ENCODE measurements at regions not wholly inside any gene's neighbourhood (a gene's known extent, or its start where the extent isn't known, plus 50 kb on each side); places are given as distances from the start of the nearest gene placed in this dataset.

- peak overlapping the region; percentile 42 for H2AFZ ChIP-seq (ENCODE audit: low read length, unreplicated experiment)
- no peak overlapping the region; the same call in 1 of the 2 replicates for H3K27ac ChIP-seq (ENCODE audit: low read depth, low read length)
These were observed 243.8 kb upstream of the PEX5L start for GRCh38 chr3:180280555-180280954.

DNA sequence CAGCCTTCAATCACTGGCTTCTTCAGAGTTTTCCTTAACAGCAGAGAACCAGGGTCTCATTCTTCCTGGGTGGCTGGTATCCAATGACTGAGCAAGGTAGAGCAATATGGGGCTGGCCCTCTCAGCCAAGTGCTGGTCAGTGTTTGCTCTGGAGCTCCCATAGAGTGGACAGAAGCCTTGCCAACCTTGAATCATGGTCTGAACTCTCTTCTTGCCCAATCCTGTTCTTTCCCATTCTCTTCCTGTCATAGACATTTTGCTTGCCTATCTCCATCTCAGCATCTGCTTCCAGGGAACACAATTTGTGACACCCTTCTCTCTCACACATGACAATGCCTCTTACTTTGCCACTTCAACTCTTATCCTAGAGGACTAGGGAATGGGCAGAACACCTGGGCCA, 245.6 kb upstream of the PEX5L start:
- Histone ChIP-seq H3K4me1 (ENCODE audit: control insufficient read depth, insufficient read depth, low read length, unreplicated experiment) (peaks cover 42% of the 10 kb centered on the region), H3K79me2 (ENCODE audit: control insufficient read depth, insufficient read depth, low read length, unreplicated experiment) (no peaks in the 10 kb centered on the region), H2AFZ (ENCODE audit: low read length, unreplicated experiment) (no peak overlapping the region), H3K27me3 (ENCODE audit: insufficient read depth, low read length) (no peaks in the 10 kb centered on the region), H3K36me3 (ENCODE audit: insufficient read depth, low read length) (no peaks in the 10 kb centered on the region), H3K4me3 (ENCODE audit: low read depth, low read length) (no peak overlapping the region), H3K27ac (ENCODE audit: low read depth, low read length) (no peak overlapping the region)

More at GRCh38 chr3:180280555-180280954, 243.8 kb upstream of the PEX5L start:
- H3K79me2 ChIP-seq (ENCODE audit: control insufficient read depth, insufficient read depth, low read length, unreplicated experiment) = no peaks in the 10 kb centered on the region
- peaks cover 56% of the 10 kb centered on the region for H3K4me1 ChIP-seq (ENCODE audit: control insufficient read depth, insufficient read depth, low read length, unreplicated experiment)
- no peak overlapping the region for H3K4me3 ChIP-seq (ENCODE audit: low read depth, low read length)
- H3K36me3 ChIP-seq (ENCODE audit: insufficient read depth, low read length) = no peaks in the 10 kb centered on the region
- H3K27me3 ChIP-seq (ENCODE audit: insufficient read depth, low read length) = no peaks in the 10 kb centered on the region

DNA sequence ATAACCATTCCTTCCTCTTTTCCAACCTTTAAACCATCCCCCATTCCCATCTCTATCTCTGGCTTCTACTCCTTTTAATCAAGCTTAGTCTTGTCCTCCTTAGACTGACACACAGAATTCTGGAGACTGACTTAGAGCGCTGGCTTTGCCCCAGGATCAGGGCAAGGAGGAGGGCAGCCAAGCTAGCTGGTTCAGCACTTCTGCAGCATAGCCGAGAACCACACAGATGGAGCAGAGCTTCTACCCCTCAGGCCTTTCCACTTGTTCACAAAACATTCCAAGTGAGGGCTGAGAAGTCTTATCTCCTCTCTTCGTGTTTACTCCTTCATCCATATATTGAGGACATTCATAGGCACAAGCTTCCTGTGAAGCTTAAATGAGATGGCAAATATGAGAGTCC, 246.5 kb upstream of the PEX5L start:
- Histone ChIP-seq H3K27ac (ENCODE audit: low read depth, low read length) (no peak overlapping the region), H3K27me3 (ENCODE audit: insufficient read depth, low read length) (no peaks in the 10 kb centered on the region), H3K79me2 (ENCODE audit: control insufficient read depth, insufficient read depth, low read length, unreplicated experiment) (no peaks in the 10 kb centered on the region), H3K36me3 (ENCODE audit: insufficient read depth, low read length) (no peaks in the 10 kb centered on the region), H3K4me1 (ENCODE audit: control insufficient read depth, insufficient read depth, low read length, unreplicated experiment) (peaks cover 33% of the 10 kb centered on the region), H2AFZ (ENCODE audit: low read length, unreplicated experiment) (no peak overlapping the region), H3K4me3 (ENCODE audit: low read depth, low read length) (no peak overlapping the region)

GRCh38 chr3:180284331-180285110, 247.8 kb upstream of the PEX5L start:
- Histone ChIP-seq H3K79me2 (ENCODE audit: control insufficient read depth, insufficient read depth, low read length, unreplicated experiment) (no peaks in the 10 kb centered on the region), H3K27me3 (ENCODE audit: insufficient read depth, low read length) (no peaks in the 10 kb centered on the region), H3K4me1 (ENCODE audit: control insufficient read depth, insufficient read depth, low read length, unreplicated experiment) (peaks cover 26% of the 10 kb centered on the region), H2AFZ (ENCODE audit: low read length, unreplicated experiment) (peak overlapping the region; percentile 18), H3K27ac (ENCODE audit: low read depth, low read length) (peak overlapping the region; percentile 61), H3K4me3 (ENCODE audit: low read depth, low read length) (no peak overlapping the region), H3K36me3 (ENCODE audit: insufficient read depth, low read length) (no peaks in the 10 kb centered on the region)

GRCh38 chr3:180287703-180288102, 251.0 kb upstream of the PEX5L start:
- H3K36me3 ChIP-seq (ENCODE audit: insufficient read depth, low read length) = no peaks in the 10 kb centered on the region
- no peak overlapping the region for H3K4me3 ChIP-seq (ENCODE audit: low read depth, low read length)
- peaks cover 18% of the 10 kb centered on the region for H3K4me1 ChIP-seq (ENCODE audit: control insufficient read depth, insufficient read depth, low read length, unreplicated experiment)
- no peaks in the 10 kb centered on the region for H3K27me3 ChIP-seq (ENCODE audit: insufficient read depth, low read length)
- H3K27ac ChIP-seq (ENCODE audit: low read depth, low read length) = no peak overlapping the region
- no peak overlapping the region for H2AFZ ChIP-seq (ENCODE audit: low read length, unreplicated experiment)
- no peaks in the 10 kb centered on the region for H3K79me2 ChIP-seq (ENCODE audit: control insufficient read depth, insufficient read depth, low read length, unreplicated experiment)

- Histone ChIP-seq H3K4me1 (ENCODE audit: control insufficient read depth, insufficient read depth, low read length, unreplicated experiment) (peaks cover 16% of the 10 kb centered on the region), H3K79me2 (ENCODE audit: control insufficient read depth, insufficient read depth, low read length, unreplicated experiment) (no peaks in the 10 kb centered on the region), H3K27me3 (ENCODE audit: insufficient read depth, low read length) (no peaks in the 10 kb centered on the region), H3K27ac (ENCODE audit: low read depth, low read length) (no peak overlapping the region), H3K36me3 (ENCODE audit: insufficient read depth, low read length) (no peaks in the 10 kb centered on the region), H2AFZ (ENCODE audit: low read length, unreplicated experiment) (no peak overlapping the region), H3K4me3 (ENCODE audit: low read depth, low read length) (no peak overlapping the region)
These were observed 252.1 kb upstream of the PEX5L start for GRCh38 chr3:180288816-180289215.

DNA sequence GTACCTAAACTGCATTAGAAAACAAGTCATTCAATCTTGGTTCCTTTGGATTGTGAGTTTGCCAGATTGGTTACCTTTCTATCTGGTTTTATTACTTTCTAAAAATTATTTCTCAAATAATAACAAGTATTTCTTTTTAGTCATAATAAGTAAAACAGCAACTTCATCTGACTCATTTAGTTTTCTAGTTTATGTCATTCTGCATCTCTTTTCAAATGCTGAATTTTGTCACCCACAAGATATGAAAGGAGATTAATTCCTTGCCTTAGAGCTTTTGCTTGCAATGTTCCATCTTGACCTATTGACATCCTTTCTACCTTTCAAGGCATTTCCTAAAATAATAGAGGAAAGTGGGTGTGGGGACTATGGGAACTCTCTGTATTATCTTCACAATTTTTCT, 253.6 kb upstream of the PEX5L start:
- Histone ChIP-seq H3K27ac (ENCODE audit: low read depth, low read length) (no peak overlapping the region), H3K36me3 (ENCODE audit: insufficient read depth, low read length) (no peaks in the 10 kb centered on the region), H3K27me3 (ENCODE audit: insufficient read depth, low read length) (no peaks in the 10 kb centered on the region), H3K4me1 (ENCODE audit: control insufficient read depth, insufficient read depth, low read length, unreplicated experiment) (peaks cover 2% of the 10 kb centered on the region), H3K4me3 (ENCODE audit: low read depth, low read length) (no peak overlapping the region), H2AFZ (ENCODE audit: low read length, unreplicated experiment) (no peak overlapping the region), H3K79me2 (ENCODE audit: control insufficient read depth, insufficient read depth, low read length, unreplicated experiment) (no peaks in the 10 kb centered on the region)

GRCh38 chr3:180294282-180295027, 257.7 kb upstream of the PEX5L start:
- no peaks in the 10 kb centered on the region for H3K36me3 ChIP-seq (ENCODE audit: insufficient read depth, low read length)
- no peak overlapping the region for H3K4me3 ChIP-seq (ENCODE audit: low read depth, low read length)
- H3K27me3 ChIP-seq (ENCODE audit: insufficient read depth, low read length) = no peaks in the 10 kb centered on the region
- no peak overlapping the region for H2AFZ ChIP-seq (ENCODE audit: low read length, unreplicated experiment)
- no peaks in the 10 kb centered on the region for H3K4me1 ChIP-seq (ENCODE audit: control insufficient read depth, insufficient read depth, low read length, unreplicated experiment)
- H3K79me2 ChIP-seq (ENCODE audit: control insufficient read depth, insufficient read depth, low read length, unreplicated experiment) = no peaks in the 10 kb centered on the region
- no peak overlapping the region for H3K27ac ChIP-seq (ENCODE audit: low read depth, low read length)

DNA sequence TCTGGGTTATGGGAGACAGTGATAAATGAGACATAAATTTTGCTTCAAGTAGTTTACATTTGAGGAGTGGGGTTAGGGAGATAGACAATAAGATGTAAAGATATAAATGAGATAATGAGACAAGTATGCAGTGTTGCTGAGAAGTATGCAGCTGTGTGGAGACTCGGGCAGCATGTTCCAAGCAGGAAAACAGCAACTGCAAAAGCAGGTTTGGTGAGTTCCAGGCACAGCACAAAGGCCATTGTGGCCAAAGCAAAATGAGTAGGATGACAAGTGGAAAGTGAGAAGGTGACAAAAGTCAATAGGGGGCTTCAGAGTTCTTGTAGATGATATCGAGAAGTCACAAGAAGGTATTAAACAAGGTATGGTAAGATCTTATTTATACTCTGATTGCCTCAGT, 259.1 kb upstream of the PEX5L start:
- no peak overlapping the region for H2AFZ ChIP-seq (ENCODE audit: low read length, unreplicated experiment)
- no peak overlapping the region for H3K4me3 ChIP-seq (ENCODE audit: low read depth, low read length)
- no peaks in the 10 kb centered on the region for H3K27me3 ChIP-seq (ENCODE audit: insufficient read depth, low read length)
- H3K27ac ChIP-seq (ENCODE audit: low read depth, low read length) = no peak overlapping the region
- H3K79me2 ChIP-seq (ENCODE audit: control insufficient read depth, insufficient read depth, low read length, unreplicated experiment) = no peaks in the 10 kb centered on the region
- no peaks in the 10 kb centered on the region for H3K36me3 ChIP-seq (ENCODE audit: insufficient read depth, low read length)
- no peaks in the 10 kb centered on the region for H3K4me1 ChIP-seq (ENCODE audit: control insufficient read depth, insufficient read depth, low read length, unreplicated experiment)

DNA sequence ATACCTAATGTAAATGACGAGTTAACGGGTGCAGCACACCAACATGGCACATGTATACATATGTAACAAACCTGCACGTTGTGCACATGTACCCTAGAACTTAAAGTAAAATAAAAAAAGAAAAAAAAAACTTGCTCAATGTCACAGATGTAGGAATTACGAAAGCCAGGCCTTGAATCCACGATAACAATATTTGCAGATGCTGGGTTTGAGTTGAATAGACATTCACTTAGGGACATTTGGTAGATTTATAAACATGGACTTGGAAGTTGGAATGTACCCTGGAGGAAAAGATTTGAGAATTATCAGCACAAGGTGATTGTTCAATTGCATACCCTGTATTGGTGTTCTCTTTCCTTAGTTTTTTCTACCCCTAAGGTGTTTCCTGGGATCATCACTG, 260.2 kb upstream of the PEX5L start:
- Histone ChIP-seq H3K27me3 (ENCODE audit: insufficient read depth, low read length) (no peaks in the 10 kb centered on the region), H3K4me3 (ENCODE audit: low read depth, low read length) (no peak overlapping the region), H3K4me1 (ENCODE audit: control insufficient read depth, insufficient read depth, low read length, unreplicated experiment) (no peaks in the 10 kb centered on the region), H3K27ac (ENCODE audit: low read depth, low read length) (no peak overlapping the region), H3K36me3 (ENCODE audit: insufficient read depth, low read length) (no peaks in the 10 kb centered on the region), H3K79me2 (ENCODE audit: control insufficient read depth, insufficient read depth, low read length, unreplicated experiment) (no peaks in the 10 kb centered on the region), H2AFZ (ENCODE audit: low read length, unreplicated experiment) (peak overlapping the region; percentile 22)

- Histone ChIP-seq H2AFZ (ENCODE audit: low read length, unreplicated experiment) (no peak overlapping the region), H3K27me3 (ENCODE audit: insufficient read depth, low read length) (no peaks in the 10 kb centered on the region)
These were observed 269.4 kb upstream of the PEX5L start for GRCh38 chr3:180306155-180306554.

More at GRCh38 chr3:180306155-180306554, 269.4 kb upstream of the PEX5L start:
- Histone ChIP-seq H3K36me3 (ENCODE audit: insufficient read depth, low read length) (no peaks in the 10 kb centered on the region), H3K27ac (ENCODE audit: low read depth, low read length) (no peak overlapping the region), H3K4me3 (ENCODE audit: low read depth, low read length) (no peak overlapping the region), H3K79me2 (ENCODE audit: control insufficient read depth, insufficient read depth, low read length, unreplicated experiment) (no peaks in the 10 kb centered on the region), H3K4me1 (ENCODE audit: control insufficient read depth, insufficient read depth, low read length, unreplicated experiment) (peaks cover 14% of the 10 kb centered on the region)

All from ACC112 (cell line).